ENCODE measurements at regions not wholly inside any gene's neighbourhood (a gene's known extent, or its start where the extent isn't known, plus 50 kb on each side); places are given as distances from the start of the nearest gene placed in this dataset.

GRCh38 chr16:22753451-22753850 lies 60.5 kb upstream of the HS3ST2 start:
- Histone ChIP-seq H3K27me3 (replicated peaks; ENCODE audit: insufficient read depth, low read depth, low read length, poor library complexity) (peaks cover 9% of the 10 kb centered on the region), H3K36me3 (ENCODE audit: insufficient read depth, low read length, poor library complexity, severe bottlenecking) (no peaks in the 10 kb centered on the region), H3K4me3 (ENCODE audit: low read depth, low read length, poor library complexity, severe bottlenecking) (no peak overlapping the region), H3K27ac (ENCODE audit: low read depth, low read length, poor library complexity, severe bottlenecking) (no peak overlapping the region), H3K9me3 (ENCODE audit: low read depth, low read length, poor library complexity, severe bottlenecking) (no peaks in the 10 kb centered on the region), H3K4me1 (ENCODE audit: insufficient read depth, low read length, poor library complexity, severe bottlenecking) (no peaks in the 10 kb centered on the region)
- TF ChIP-seq, protein P1, sequence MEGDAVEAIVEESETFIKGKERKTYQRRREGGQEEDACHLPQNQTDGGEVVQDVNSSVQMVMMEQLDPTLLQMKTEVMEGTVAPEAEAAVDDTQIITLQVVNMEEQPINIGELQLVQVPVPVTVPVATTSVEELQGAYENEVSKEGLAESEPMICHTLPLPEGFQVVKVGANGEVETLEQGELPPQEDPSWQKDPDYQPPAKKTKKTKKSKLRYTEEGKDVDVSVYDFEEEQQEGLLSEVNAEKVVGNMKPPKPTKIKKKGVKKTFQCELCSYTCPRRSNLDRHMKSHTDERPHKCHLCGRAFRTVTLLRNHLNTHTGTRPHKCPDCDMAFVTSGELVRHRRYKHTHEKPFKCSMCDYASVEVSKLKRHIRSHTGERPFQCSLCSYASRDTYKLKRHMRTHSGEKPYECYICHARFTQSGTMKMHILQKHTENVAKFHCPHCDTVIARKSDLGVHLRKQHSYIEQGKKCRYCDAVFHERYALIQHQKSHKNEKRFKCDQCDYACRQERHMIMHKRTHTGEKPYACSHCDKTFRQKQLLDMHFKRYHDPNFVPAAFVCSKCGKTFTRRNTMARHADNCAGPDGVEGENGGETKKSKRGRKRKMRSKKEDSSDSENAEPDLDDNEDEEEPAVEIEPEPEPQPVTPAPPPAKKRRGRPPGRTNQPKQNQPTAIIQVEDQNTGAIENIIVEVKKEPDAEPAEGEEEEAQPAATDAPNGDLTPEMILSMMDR (conservative IDR thresholded peaks at IDR 0.05; ENCODE audit: low read depth, low read length), result no peak
- no peak for TF ChIP-seq EZH2 (IDR thresholded peaks at IDR 0.05; ENCODE audit: borderline replicate concordance, low read depth, low read length, poor library complexity, severe bottlenecking)
- intact Hi-C loops (cut with micrococcal nuclease; ENCODE audit: unreplicated experiment), result no loop called here
- no peak for DNase-seq (ENCODE audit: low spot score)
- ChIA-PET POLR2A (ENCODE audit: low non-redundant PET) (no interaction called here), CTCF (no interaction called here)
- BruUV-seq (replicated peaks), result no TSS peak

GRCh38 chr16:22754577-22754976 lies 59.4 kb upstream of the HS3ST2 start:
- Histone ChIP-seq H3K27me3 (replicated peaks; ENCODE audit: insufficient read depth, low read depth, low read length, poor library complexity) (peaks cover 9% of the 10 kb centered on the region), H3K9me3 (ENCODE audit: low read depth, low read length, poor library complexity, severe bottlenecking) (no peaks in the 10 kb centered on the region), H3K36me3 (ENCODE audit: insufficient read depth, low read length, poor library complexity, severe bottlenecking) (no peaks in the 10 kb centered on the region), H3K27ac (ENCODE audit: low read depth, low read length, poor library complexity, severe bottlenecking) (no peak overlapping the region), H3K4me3 (ENCODE audit: low read depth, low read length, poor library complexity, severe bottlenecking) (no peak overlapping the region), H3K4me1 (ENCODE audit: insufficient read depth, low read length, poor library complexity, severe bottlenecking) (no peaks in the 10 kb centered on the region)
- POLR2A ChIA-PET (ENCODE audit: low non-redundant PET), result interaction anchor here (0.6 kb wide), 1 partner anchor 605 kb away, joined by 3 read pairs; no protein-coding TSS in a partner anchor
- BruUV-seq (replicated peaks), result no TSS peak
- intact Hi-C loops (cut with micrococcal nuclease; ENCODE audit: unreplicated experiment), result no loop called here
- TF ChIP-seq, protein P1 (conservative IDR thresholded peaks at IDR 0.05; ENCODE audit: low read depth, low read length), result no peak
- no peak for TF ChIP-seq EZH2 (IDR thresholded peaks at IDR 0.05; ENCODE audit: borderline replicate concordance, low read depth, low read length, poor library complexity, severe bottlenecking)
- CTCF ChIA-PET, result no interaction called here
- no peak for DNase-seq (ENCODE audit: low spot score)

DNA sequence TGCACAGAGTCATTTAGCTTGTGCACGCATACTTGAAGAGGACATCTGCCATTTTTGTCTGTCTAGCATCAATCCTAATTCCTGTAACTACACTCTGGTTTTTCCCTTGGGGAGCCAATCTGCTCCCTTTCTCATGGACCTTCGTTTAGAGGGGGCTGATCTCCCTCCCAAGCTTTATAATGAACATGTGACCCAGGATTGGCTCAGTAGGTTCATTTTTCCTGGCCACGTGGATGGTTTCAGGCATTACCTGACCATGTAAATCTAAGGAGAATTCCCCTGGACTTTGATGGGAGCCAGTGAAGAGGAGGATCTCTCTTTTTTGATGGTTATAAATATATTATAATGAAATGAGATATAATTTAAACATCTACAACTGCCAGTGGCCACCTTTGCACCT lies 56.8 kb upstream of the HS3ST2 start:
- Histone ChIP-seq H3K36me3 (ENCODE audit: insufficient read depth, low read length, poor library complexity, severe bottlenecking) (no peaks in the 10 kb centered on the region), H3K27ac (ENCODE audit: low read depth, low read length, poor library complexity, severe bottlenecking) (no peak overlapping the region), H3K27me3 (replicated peaks; ENCODE audit: insufficient read depth, low read depth, low read length, poor library complexity) (peaks cover 9% of the 10 kb centered on the region), H3K4me1 (ENCODE audit: insufficient read depth, low read length, poor library complexity, severe bottlenecking) (no peaks in the 10 kb centered on the region), H3K4me3 (ENCODE audit: low read depth, low read length, poor library complexity, severe bottlenecking) (no peak overlapping the region), H3K9me3 (ENCODE audit: low read depth, low read length, poor library complexity, severe bottlenecking) (no peaks in the 10 kb centered on the region)
- intact Hi-C loops (cut with micrococcal nuclease; ENCODE audit: unreplicated experiment), result no loop called here
- ChIA-PET POLR2A (ENCODE audit: low non-redundant PET) (no interaction called here), CTCF (no interaction called here)
- BruUV-seq (replicated peaks), result no TSS peak
- no peak for TF ChIP-seq EZH2 (IDR thresholded peaks at IDR 0.05; ENCODE audit: borderline replicate concordance, low read depth, low read length, poor library complexity, severe bottlenecking)
- TF ChIP-seq, protein P1 (conservative IDR thresholded peaks at IDR 0.05; ENCODE audit: low read depth, low read length), result no peak
- DNase-seq (ENCODE audit: low spot score), result no peak

All from A673 (cell line).